Brain microvascular endothelial cell (primary cell): ENCODE measurements at regions not wholly inside any gene's neighbourhood (a gene's known extent, or its start where the extent isn't known, plus 50 kb on each side); places are given as distances from the start of the nearest gene placed in this dataset.
A peak's percentile ranks its signal among the peaks of the same experiment; 100 is the strongest.

Experiments used
- DNase-seq: peaks from one replicate; pipeline ENCODE4 v3.0.0-alpha.2; 2020
- H3K27ac ChIP-seq: fragments of 250-450 bp; sonication (Bioruptor Pico); 2 replicates; pipeline ENCODE4 v1.5.1; 2020; ENCODE audit warnings: mild to moderate bottlenecking, moderate library complexity
- H3K27me3 ChIP-seq: fragments of 250-450 bp; sonication (Bioruptor Pico); replicated peaks from 2 replicates; pipeline ENCODE4 v1.5.1; 2020; ENCODE audit warnings: mild to moderate bottlenecking
- H3K36me3 ChIP-seq: fragments of 250-450 bp; sonication (Bioruptor Pico); replicated peaks from 2 replicates; pipeline ENCODE4 v1.5.1; 2020; ENCODE audit warnings: mild to moderate bottlenecking
- H3K4me3 ChIP-seq: 2 replicates; pipeline ENCODE4 v1.5.1; 2011; ENCODE audit warnings: low read depth, mild to moderate bottlenecking, control low read depth, low read length, moderate library complexity
- in situ Hi-C: cut with HindIII; loops from 2 replicates; pipeline ENCODE4 v1.10.0; 2017; ENCODE audit warnings: low sequenced_read_pairs, low pct_ligation_motif_present
- TF ChIP-seq, protein P1 (sequence below): IDR thresholded peaks from 2 replicates; pipeline ENCODE4 v1.5.1; 2011; ENCODE audit warnings: low read depth, mild to moderate bottlenecking, moderate library complexity, low read length, control low read depth, inconsistent platforms; ENCODE audit errors: missing control alignments

DNA sequence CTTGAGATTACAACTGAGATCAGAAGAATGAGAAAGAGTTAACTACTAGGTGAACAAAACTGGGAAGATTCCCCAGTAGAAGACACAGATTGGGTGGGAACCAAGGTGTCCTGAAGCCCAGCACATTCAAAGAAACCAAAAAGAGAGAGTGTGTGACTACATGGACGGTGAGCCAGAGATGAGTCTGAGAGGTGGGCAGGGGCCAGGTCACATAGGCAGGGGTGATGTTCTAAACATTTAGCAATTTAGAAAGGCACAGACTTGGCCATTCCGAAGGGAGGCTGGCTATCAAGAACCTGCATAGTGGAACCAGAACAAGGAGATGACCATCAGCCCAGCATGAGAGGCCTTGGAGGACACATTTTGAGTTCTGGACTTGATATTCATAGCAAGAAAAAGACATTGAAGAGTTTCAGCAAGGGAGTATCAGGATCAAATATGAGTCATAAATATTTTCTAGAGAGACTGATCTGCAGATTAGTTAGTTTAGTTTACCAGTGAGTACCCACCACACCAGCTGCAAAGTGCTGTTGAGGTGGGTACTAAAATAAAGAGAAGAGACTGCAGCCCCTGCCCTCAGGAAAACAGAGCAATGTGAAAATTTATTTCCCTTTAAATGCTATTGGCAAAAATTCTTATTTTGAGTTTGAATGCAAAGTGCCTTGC is 340.5 kb upstream of the PRDM1 start:
- Histone ChIP-seq H3K27me3 (no peaks in the 10 kb centered on the region), H3K36me3 (no peaks in the 10 kb centered on the region), H3K4me3 (no peak overlapping the region), H3K27ac (no peak overlapping the region)
- no peak for DNase-seq
- in situ Hi-C loops, result no loop called here
- TF ChIP-seq, protein P1, sequence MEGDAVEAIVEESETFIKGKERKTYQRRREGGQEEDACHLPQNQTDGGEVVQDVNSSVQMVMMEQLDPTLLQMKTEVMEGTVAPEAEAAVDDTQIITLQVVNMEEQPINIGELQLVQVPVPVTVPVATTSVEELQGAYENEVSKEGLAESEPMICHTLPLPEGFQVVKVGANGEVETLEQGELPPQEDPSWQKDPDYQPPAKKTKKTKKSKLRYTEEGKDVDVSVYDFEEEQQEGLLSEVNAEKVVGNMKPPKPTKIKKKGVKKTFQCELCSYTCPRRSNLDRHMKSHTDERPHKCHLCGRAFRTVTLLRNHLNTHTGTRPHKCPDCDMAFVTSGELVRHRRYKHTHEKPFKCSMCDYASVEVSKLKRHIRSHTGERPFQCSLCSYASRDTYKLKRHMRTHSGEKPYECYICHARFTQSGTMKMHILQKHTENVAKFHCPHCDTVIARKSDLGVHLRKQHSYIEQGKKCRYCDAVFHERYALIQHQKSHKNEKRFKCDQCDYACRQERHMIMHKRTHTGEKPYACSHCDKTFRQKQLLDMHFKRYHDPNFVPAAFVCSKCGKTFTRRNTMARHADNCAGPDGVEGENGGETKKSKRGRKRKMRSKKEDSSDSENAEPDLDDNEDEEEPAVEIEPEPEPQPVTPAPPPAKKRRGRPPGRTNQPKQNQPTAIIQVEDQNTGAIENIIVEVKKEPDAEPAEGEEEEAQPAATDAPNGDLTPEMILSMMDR, result no peak

DNA sequence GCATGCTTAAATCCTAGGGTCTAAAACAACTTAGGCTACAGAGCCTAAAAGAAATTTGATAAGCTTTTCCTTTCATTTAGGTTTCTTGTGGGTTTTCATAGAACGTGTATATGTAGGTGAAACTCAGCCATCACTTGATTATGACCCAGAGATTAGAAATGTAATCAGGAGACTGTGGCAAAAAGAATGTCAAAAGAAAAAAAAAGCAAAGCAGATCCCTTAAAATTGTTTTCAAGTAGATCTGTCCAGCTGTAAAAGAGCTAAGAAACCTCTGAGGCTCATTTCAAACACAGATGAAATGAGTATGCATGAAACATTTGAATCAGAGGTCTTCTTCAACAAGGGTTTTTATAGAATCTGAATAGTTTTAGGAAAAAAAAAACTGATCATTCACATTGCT is 341.3 kb upstream of the PRDM1 start:
- TF ChIP-seq, protein P1, result no peak
- H3K36me3 ChIP-seq, result no peaks in the 10 kb centered on the region
- in situ Hi-C loops, result no loop called here
- no peak overlapping the region for H3K27ac ChIP-seq
- H3K27me3 ChIP-seq, result no peaks in the 10 kb centered on the region
- DNase-seq, result no peak
- no peak overlapping the region for H3K4me3 ChIP-seq

DNA sequence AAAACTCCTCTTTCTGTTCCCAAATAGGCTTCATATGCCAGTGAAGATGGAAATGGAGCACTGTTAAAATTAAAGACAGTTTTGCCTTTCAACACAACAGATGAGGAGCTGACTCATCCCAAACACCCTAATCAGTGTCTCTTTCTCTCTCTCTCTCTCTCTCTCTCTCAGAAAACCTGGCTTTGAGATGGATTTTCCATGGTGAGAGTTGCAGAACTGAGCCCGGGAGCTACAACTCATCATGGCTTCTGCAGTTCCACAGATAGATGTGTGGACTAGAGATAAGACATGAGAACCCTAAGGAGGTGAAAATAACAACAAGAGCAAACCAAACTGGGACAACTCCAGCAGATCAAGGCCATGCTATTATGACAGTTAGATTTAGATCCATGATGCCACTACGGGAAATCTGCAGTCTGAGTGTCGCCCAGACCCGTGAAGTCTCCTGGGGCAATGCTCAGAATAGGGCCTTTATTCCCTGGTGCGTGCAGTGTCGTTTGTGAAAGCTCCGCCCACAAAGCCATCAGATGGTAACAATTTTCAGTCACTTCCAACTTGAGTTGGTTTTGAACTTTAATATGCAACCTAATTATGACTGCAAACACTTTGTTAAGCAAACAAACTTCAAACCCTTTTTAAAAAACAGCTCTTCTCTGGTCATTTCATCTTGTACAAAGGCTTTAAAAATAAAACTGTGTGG is 338.2 kb upstream of the PREP start:
- in situ Hi-C loops, result no loop called here
- Histone ChIP-seq H3K4me3 (no peak overlapping the region), H3K27ac (no peak overlapping the region), H3K36me3 (no peaks in the 10 kb centered on the region), H3K27me3 (no peaks in the 10 kb centered on the region)
- DNase-seq, result no peak
- TF ChIP-seq, protein P1, result no peak

DNA sequence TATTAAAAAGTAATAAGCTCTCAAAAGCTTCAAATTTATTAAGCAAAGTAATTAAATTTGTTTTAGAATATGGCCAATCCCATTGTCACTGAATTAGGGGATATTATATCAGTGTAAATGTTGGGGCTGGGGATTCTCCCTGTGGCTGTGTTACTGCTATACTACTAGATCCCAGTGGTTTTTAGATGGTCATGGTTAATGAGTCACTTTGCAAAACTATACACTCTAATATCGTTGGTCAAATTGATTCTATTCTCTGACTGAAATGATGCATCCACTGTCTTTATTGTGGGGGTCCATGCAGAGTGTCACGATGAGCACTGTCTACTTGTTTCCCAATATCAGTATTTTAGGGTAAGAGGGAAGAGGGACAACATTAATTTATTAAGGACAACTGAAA is 336.9 kb upstream of the PREP start:
- in situ Hi-C loops, result no loop called here
- Histone ChIP-seq H3K27ac (no peak overlapping the region), H3K4me3 (no peak overlapping the region), H3K27me3 (no peaks in the 10 kb centered on the region), H3K36me3 (no peaks in the 10 kb centered on the region)
- TF ChIP-seq, protein P1, result no peak
- DNase-seq, result no peak

DNA sequence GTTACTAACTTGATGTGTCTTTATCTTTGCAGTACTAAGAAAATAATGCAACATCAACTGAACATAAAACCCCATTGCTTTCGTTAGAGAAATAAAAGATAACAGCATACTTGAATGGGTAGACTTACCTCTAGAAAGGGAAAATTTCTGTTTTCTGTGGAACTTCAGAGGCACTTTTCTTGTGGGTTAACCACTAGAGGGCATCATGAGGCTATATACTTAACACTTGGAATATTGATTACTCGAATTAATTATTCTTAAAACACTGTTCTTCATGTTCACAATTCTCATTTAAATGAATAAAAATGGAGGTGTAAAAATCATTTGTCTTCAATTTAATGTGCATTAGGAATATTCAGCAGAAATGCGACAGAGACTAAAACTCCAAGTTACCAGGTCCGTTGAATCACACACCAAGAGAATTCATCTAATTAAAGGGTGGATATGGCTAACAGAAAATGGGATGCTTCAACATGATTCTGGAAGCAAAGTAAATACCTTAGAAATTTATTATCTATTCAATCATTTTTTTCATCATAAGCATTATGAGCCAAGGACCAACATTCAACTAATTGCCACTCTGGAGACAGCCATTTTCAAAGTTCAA is 330.8 kb upstream of the PREP start:
- in situ Hi-C loops, result no loop called here
- Histone ChIP-seq H3K4me3 (no peak overlapping the region), H3K27ac (no peak overlapping the region), H3K27me3 (no peaks in the 10 kb centered on the region), H3K36me3 (no peaks in the 10 kb centered on the region)
- TF ChIP-seq, protein P1, result peak; percentile 51
- no peak for DNase-seq

DNA sequence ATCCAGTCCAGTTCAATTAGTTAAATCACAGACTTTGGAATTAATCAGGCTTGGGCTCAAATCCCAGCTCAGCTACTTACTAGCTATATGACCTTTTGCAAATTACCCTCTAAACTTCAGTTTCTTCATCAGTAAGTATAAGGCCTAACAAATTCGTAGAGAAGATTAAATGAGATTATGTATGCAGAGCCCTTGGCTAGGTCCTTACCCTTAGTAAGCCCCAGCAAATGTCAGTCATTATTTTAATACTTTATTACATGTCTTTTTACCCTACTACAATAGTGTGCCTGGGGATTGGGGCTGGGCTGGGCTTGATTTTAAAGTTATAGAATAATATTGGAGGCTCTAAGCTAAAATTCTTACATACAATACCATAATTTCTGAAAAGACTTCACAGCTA is 326.1 kb upstream of the PREP start:
- Histone ChIP-seq H3K36me3 (no peaks in the 10 kb centered on the region), H3K27me3 (no peaks in the 10 kb centered on the region), H3K4me3 (no peak overlapping the region), H3K27ac (no peak overlapping the region)
- TF ChIP-seq, protein P1, result no peak
- in situ Hi-C loops, result no loop called here
- no peak for DNase-seq
